ENCODE measurements at regions not wholly inside any gene's neighbourhood (a gene's known extent, or its start where the extent isn't known, plus 50 kb on each side); places are given as distances from the start of the nearest gene placed in this dataset.
"Not testable (repeated sequence)": the region's sequence is repeated elsewhere in the genome, so short reads cannot be mapped to it uniquely, and the experiment has no call there.

- POLR2A ChIA-PET: interaction anchor here in 1 of 2 donors (0.6 kb wide), 1 partner anchor 60 kb away, joined by 3 read pairs; no protein-coding TSS in a partner anchor
- no peak overlapping the region for H3K4me3 Mint-ChIP-seq
Observed at GRCh38 chr5:107735558-107735957, 64.8 kb upstream of the EFNA5 start.

GRCh38 chr5:107726896-107727295 lies 56.2 kb upstream of the EFNA5 start:
- H3K27ac Mint-ChIP-seq: no peak overlapping the region
- Histone ChIP-seq H3K4me3 (ENCODE audit: control insufficient read depth in 1 of 2, extremely low read depth in 1 of 2, low read length in 1 of 2) (no peak overlapping the region), H3K4me1 (ENCODE audit: control insufficient read depth in 1 of 2, extremely low read depth in 1 of 2, insufficient read depth in 2 of 2, low read length in 2 of 2) (no peaks in the 10 kb centered on the region), H3K36me3 (ENCODE audit: control insufficient read depth in 2 of 2, extremely low read depth in 1 of 2, insufficient read depth in 1 of 2, low read length in 1 of 2) (no peaks in the 10 kb centered on the region), H3K27me3 (replicated peaks in 1 of 2; ENCODE audit: control insufficient read depth in 2 of 2, extremely low read depth in 1 of 2, insufficient read depth in 2 of 2, low read length in 1 of 2) (no peaks in the 10 kb centered on the region), H3K9me3 (no peaks in the 10 kb centered on the region), H3K27ac (ENCODE audit: low read length) (no peak overlapping the region)
- H3K4me1 Mint-ChIP-seq: no peaks in the 10 kb centered on the region
- 100% methylated on average over 2 of the region's 5 CpGs for WGBS (ENCODE audit: insufficient coverage)
- ChIA-PET CTCF (no interaction called here), POLR2A (no interaction called here)
- DNase-seq (no peak), ATAC-seq (replicated peaks in 1 of 4) (no peak)
- H3K36me3 Mint-ChIP-seq: no peaks in the 10 kb centered on the region
- H3K9me3 Mint-ChIP-seq: peaks cover 6 to 20% (median 13%) of the 10 kb centered on the region in 3 donors
- H3K27me3 Mint-ChIP-seq: no peaks in the 10 kb centered on the region
- no peak overlapping the region for H3K4me3 Mint-ChIP-seq

More at GRCh38 chr5:107735558-107735957, 64.8 kb upstream of the EFNA5 start:
- no peaks in the 10 kb centered on the region for H3K9me3 Mint-ChIP-seq
- H3K27me3 ChIP-seq (replicated peaks in 1 of 2; ENCODE audit: control insufficient read depth in 2 of 2, extremely low read depth in 1 of 2, insufficient read depth in 2 of 2, low read length in 1 of 2): no peaks in the 10 kb centered on the region
- H3K9me3 ChIP-seq: no peaks in the 10 kb centered on the region
- WGBS (ENCODE audit: insufficient coverage): 80% methylated on average over 1 of the region's 4 CpGs
- no peak overlapping the region for H3K27ac Mint-ChIP-seq
- no peaks in the 10 kb centered on the region for H3K4me1 Mint-ChIP-seq
- H3K4me3 ChIP-seq (ENCODE audit: control insufficient read depth in 1 of 2, extremely low read depth in 1 of 2, low read length in 1 of 2): no peak overlapping the region
- H3K4me1 ChIP-seq (ENCODE audit: control insufficient read depth in 1 of 2, extremely low read depth in 1 of 2, insufficient read depth in 2 of 2, low read length in 2 of 2): no peaks in the 10 kb centered on the region
- DNase-seq: no peak
- no peaks in the 10 kb centered on the region for H3K36me3 ChIP-seq (ENCODE audit: control insufficient read depth in 2 of 2, extremely low read depth in 1 of 2, insufficient read depth in 1 of 2, low read length in 1 of 2)
- CTCF ChIA-PET: no interaction called here
- H3K27ac ChIP-seq (ENCODE audit: low read length): no peak overlapping the region
- no peak for ATAC-seq (replicated peaks in 1 of 4)
- peaks cover 1 to 7% of the 10 kb centered on the region in 2 donors for H3K27me3 Mint-ChIP-seq
- no peaks in the 10 kb centered on the region for H3K36me3 Mint-ChIP-seq

- H3K27me3 Mint-ChIP-seq: no peaks in the 10 kb centered on the region
- no peaks in the 10 kb centered on the region for H3K36me3 Mint-ChIP-seq
- Histone ChIP-seq H3K27ac (ENCODE audit: low read length) (no peak overlapping the region), H3K9me3 (no peaks in the 10 kb centered on the region), H3K27me3 (replicated peaks in 1 of 2; ENCODE audit: control insufficient read depth in 2 of 2, extremely low read depth in 1 of 2, insufficient read depth in 2 of 2, low read length in 1 of 2) (no peaks in the 10 kb centered on the region), H3K4me3 (ENCODE audit: control insufficient read depth in 1 of 2, extremely low read depth in 1 of 2, low read length in 1 of 2) (no peak overlapping the region), H3K36me3 (ENCODE audit: control insufficient read depth in 2 of 2, extremely low read depth in 1 of 2, insufficient read depth in 1 of 2, low read length in 1 of 2) (no peaks in the 10 kb centered on the region), H3K4me1 (ENCODE audit: control insufficient read depth in 1 of 2, extremely low read depth in 1 of 2, insufficient read depth in 2 of 2, low read length in 2 of 2) (no peaks in the 10 kb centered on the region)
- H3K9me3 Mint-ChIP-seq: peaks cover 27 to 41% (median 27%) of the 10 kb centered on the region in 3 donors
- H3K27ac Mint-ChIP-seq: no peak overlapping the region
- no peak for ATAC-seq (replicated peaks in 1 of 4)
- ChIA-PET CTCF (no interaction called here), POLR2A (no interaction called here)
- no peak for DNase-seq
- 79% methylated on average over 25 of the region's 26 CpGs for WGBS (ENCODE audit: insufficient coverage)
- no peaks in the 10 kb centered on the region for H3K4me1 Mint-ChIP-seq
- H3K4me3 Mint-ChIP-seq: no peak overlapping the region
Observed at GRCh38 chr5:107724642-107725041, 53.9 kb upstream of the EFNA5 start.

- peaks cover 31 to 46% (median 34%) of the 10 kb centered on the region in 3 donors for H3K9me3 Mint-ChIP-seq
- ATAC-seq (replicated peaks in 1 of 4): not testable (repeated sequence)
Observed at GRCh38 chr5:107721241-107721640, 50.5 kb upstream of the EFNA5 start.

More at GRCh38 chr5:107721241-107721640, 50.5 kb upstream of the EFNA5 start:
- H3K27me3 ChIP-seq (replicated peaks in 1 of 2; ENCODE audit: control insufficient read depth in 2 of 2, extremely low read depth in 1 of 2, insufficient read depth in 2 of 2, low read length in 1 of 2); H3K4me3 Mint-ChIP-seq; H3K36me3 Mint-ChIP-seq; H3K4me1 ChIP-seq (ENCODE audit: control insufficient read depth in 1 of 2, extremely low read depth in 1 of 2, insufficient read depth in 2 of 2, low read length in 2 of 2); H3K4me1 Mint-ChIP-seq; H3K4me3 ChIP-seq (ENCODE audit: control insufficient read depth in 1 of 2, extremely low read depth in 1 of 2, low read length in 1 of 2); H3K27ac Mint-ChIP-seq; H3K27ac ChIP-seq (ENCODE audit: low read length); H3K9me3 ChIP-seq; CTCF ChIA-PET; H3K36me3 ChIP-seq (ENCODE audit: control insufficient read depth in 2 of 2, extremely low read depth in 1 of 2, insufficient read depth in 1 of 2, low read length in 1 of 2); POLR2A ChIA-PET; H3K27me3 Mint-ChIP-seq; DNase-seq: not testable (repeated sequence)
